OCI-LY1 (cell line): ENCODE measurements at regions not wholly inside any gene's neighbourhood (a gene's known extent, or its start where the extent isn't known, plus 50 kb on each side); places are given as distances from the start of the nearest gene placed in this dataset.

Experiments used
- EZH2 ChIP-seq: fragments of 200-600 bp; sonication (generic), shearing (Covaris generic); IDR thresholded peaks from 2 replicates; pipeline ENCODE4 v1.8.0; 2017; ENCODE audit warnings: borderline replicate concordance, mixed run types, mild to moderate bottlenecking, antibody characterized with exemption, low read length, moderate library complexity, mixed read lengths
- TF ChIP-seq, protein P1 (sequence below): fragments of 200-600 bp; sonication (generic), shearing (Covaris generic); IDR thresholded peaks from 2 replicates; pipeline ENCODE4 v1.5.1; 2017; ENCODE audit warnings: mild to moderate bottlenecking, antibody characterized with exemption, low read length, moderate library complexity, mixed read lengths

DNA sequence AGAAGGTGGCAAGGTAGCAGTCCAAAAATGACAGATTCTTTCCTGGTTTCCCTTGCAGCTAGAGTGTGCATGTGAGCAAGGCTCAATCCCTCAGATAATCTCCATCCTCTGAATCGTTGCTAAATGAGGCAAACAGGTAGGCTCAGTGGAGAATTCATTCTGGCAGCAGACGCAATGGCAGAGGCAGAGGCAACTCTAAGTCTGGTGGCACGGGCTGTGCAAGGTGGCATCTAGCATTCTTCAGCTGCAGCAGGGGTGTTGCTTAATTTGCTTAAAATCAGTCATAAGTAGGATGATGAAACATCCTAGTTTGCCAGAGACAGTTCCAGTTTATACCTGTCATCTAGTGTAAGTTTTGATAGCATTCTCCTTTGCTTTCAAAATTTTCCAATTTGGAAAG is 391.1 kb upstream of the MEX3C start:
- TF ChIP-seq, protein P1, sequence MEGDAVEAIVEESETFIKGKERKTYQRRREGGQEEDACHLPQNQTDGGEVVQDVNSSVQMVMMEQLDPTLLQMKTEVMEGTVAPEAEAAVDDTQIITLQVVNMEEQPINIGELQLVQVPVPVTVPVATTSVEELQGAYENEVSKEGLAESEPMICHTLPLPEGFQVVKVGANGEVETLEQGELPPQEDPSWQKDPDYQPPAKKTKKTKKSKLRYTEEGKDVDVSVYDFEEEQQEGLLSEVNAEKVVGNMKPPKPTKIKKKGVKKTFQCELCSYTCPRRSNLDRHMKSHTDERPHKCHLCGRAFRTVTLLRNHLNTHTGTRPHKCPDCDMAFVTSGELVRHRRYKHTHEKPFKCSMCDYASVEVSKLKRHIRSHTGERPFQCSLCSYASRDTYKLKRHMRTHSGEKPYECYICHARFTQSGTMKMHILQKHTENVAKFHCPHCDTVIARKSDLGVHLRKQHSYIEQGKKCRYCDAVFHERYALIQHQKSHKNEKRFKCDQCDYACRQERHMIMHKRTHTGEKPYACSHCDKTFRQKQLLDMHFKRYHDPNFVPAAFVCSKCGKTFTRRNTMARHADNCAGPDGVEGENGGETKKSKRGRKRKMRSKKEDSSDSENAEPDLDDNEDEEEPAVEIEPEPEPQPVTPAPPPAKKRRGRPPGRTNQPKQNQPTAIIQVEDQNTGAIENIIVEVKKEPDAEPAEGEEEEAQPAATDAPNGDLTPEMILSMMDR = no peak
- TF ChIP-seq EZH2 = no peak
